HG02870 (cell line): ENCODE measurements at regions not wholly inside any gene's neighbourhood (a gene's known extent, or its start where the extent isn't known, plus 50 kb on each side); places are given as distances from the start of the nearest gene placed in this dataset.
"Not testable (repeated sequence)": the region's sequence is repeated elsewhere in the genome, so short reads cannot be mapped to it uniquely, and the experiment has no call there.

ENCODE experiments used
- ATAC-seq: cut with Tn5 transposase; IDR thresholded peaks from one replicate; pipeline ENCODE4 v1.9.1; 2021; ENCODE audit warnings: mild to moderate bottlenecking, moderate library complexity; ENCODE audit not compliant: unreplicated experiment

DNA sequence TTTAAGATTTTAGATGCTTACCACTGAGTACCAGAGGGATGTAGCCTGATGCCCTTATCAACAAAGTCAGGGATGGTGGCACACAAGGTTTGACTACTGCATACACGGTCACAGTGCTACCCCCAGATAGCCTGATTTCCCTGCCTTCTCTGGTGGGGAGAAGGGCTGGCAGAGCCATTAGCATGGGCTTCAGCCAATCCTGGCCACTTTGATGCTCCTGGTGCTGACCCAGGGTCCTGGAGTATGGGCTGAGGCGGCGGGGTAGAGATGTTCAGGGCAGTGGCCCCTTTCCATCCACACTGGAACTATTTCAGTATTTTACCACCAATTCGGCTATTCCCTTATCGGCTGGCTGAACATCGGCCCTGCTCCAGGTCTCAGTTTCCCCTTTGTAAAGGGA, 83.2 kb downstream of the POTEB3 start:
- ATAC-seq: not testable (repeated sequence)

GRCh38 chr15:21355944-21356343, 84.4 kb downstream of the POTEB3 start:
- ATAC-seq: not testable (repeated sequence)

GRCh38 chr15:21354597-21354996, 85.7 kb downstream of the POTEB3 start:
- ATAC-seq: not testable (repeated sequence)

DNA sequence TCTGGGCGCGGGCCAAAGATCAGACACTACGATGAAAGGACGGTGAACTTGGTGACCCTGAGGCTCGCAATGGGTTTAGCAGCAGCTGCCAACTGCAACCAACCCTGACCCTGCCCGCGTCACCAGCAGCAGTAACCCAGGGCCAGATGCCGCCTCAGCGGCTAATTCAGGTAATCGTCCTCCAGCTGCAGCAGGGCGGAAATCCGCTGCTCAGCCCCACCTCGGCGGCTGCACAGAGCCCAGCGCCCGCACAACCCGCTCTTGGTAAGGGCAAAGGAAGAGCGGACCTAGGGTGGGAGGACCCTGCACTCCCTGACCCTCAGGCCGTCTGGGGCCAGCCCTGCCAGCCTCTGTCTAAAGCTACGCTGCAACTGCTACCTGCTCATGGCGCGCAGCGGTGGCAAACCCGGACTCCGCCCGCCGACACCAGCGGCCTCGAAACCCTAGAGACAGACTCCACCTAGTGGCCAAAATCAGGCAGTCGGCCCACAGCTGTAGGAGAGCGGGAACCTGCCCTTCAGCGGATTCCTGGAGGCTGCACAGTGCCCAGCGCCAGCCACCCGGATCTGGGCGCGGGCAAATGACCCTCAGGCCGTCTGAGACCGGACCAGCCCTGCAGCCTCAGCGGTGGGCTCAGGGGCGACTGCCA, 87.5 kb downstream of the POTEB3 start:
- ATAC-seq: not testable (repeated sequence)

- ATAC-seq: not testable (repeated sequence)
These were observed 95.3 kb downstream of the POTEB3 start for GRCh38 chr15:21344960-21345359.

DNA sequence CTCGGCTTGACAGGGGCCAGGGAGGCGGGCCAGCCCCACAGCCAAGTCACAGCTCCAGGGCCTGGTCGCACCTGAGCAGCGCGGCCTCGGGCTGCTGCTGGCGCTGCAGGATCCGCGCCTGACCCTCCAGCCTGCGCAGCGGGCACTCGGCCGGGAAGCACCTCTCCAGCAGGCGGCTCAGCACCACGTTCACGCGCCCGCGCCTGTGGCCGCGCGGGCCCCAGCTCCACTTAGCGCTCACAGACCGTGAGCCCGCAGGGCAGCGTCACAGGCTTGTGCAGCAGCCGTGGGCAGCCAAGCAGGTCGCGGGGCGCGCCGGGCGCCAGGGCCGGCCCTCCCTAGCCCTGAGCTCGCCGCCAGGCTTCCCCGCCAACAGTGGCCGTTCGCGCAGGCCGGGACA, 95.8 kb downstream of the POTEB3 start:
- ATAC-seq: not testable (repeated sequence)

DNA sequence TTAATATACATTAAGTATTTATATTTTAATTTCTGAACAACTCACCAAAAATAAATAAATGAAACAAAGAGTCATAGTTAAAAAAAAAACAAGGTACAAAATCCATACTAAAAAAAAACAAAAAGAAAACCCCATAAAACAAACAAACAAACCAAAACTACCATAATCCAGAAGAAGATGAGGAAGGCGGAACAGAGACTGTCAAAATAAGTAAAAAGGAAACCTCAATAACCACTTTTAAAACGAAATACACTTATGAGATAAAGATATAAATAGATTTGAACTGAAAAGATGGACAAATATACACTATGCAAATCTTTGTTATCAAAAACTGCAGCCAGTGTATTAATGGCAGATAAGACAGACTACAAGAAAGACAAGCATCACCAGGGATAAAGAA, 103.3 kb downstream of the POTEB3 start:
- ATAC-seq: not testable (repeated sequence)

DNA sequence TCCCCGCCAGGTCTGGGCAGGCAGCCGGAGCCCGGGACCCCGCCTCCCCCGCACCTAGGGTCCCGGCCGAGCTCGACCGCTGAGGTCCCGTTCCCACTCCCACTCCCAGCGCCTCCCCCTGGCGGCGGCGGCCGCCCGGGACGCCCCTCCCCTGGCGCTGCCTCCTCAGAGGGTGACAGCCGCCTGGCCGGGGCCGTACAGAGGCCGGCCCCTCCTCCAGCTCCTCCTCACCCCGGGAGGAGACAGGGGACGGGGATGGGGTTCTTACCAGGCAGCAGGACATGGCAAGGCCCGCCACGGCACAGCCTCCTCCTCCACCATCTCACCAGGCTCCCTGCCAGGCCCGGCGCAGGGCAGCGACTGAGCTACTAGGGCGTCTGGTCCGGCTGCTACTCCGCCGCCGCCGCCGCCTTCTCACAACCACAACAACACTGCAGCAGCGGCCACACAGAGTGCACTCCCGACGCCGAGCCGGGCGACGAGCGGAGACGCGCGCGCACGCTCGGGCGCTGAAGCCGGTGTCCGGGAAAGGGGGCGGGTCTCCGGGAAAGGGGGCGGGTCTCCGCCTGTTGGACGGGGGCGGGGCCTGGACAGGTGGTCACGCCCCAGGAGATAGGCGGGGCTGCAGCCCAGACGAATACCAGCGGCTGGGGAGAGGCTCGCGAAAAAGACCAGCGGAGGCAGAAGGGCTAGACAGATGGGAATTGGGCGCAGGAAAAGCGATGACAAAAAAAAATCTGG, 115.4 kb downstream of the POTEB3 start:
- not testable (repeated sequence) for ATAC-seq

DNA sequence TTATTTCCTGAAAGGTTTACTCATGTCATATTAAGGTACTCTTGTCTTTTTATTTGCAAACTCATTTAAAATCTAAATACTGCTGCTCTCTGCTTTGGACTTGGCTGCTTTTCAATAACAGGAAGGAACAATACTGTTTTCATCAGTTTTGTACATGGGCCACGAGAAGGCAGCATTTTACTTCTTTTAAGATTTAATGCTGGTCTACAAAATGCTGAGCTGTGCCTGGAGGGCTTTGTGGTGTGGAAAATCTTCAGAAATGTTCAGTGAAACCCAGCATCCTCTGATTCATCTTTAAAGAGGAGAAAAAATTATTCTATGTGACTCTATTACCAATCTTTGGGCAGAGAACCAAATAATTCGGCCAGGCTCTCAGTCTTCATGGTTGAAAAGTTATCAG, 155.9 kb downstream of the POTEB3 start:
- ATAC-seq: not testable (repeated sequence)

GRCh38 chr15:21283210-21283609, 157.1 kb downstream of the POTEB3 start:
- peak; percentile 83 for ATAC-seq

GRCh38 chr15:21280272-21280671, 160.0 kb downstream of the POTEB3 start:
- ATAC-seq: not testable (repeated sequence)

DNA sequence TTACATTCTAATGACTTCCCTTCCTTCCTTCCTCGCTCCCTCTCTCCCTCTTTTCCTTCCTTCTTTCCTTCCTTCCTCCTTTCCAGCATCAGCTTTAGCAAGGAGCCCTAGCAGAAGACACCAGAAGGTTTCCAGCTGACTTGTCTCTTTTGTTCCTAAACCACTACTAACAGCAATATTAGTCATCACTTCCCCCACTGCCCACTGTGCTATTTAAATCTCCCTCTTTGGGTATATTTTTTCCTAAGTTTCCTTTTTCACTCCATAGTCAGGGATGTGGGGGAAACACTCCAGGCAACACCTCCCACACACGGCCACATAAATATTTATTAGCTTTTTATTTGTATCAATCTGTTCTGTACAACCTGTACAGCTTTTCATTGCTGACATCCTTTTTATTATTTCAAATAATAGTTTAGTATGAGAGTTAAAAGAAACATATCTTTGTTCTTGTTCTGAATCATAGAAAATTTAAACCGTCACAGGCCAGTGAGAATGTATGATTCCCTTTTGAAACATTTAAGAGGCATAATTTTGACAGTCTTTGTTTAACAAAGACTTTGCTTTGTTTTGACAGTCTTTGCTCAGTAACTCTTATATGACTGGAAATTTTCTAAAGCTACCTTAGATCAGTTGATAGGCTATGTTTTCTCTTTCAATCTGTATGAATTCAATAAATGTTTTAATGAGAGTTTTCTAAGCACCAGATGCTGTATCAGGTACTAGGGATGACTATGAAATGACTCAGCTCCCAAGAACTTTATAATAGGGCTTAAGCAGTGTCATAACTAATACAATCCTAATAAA, 167.9 kb downstream of the POTEB3 start:
- peak; percentile 53 for ATAC-seq

GRCh38 chr15:21271566-21271965, 168.7 kb downstream of the POTEB3 start:
- no peak for ATAC-seq

DNA sequence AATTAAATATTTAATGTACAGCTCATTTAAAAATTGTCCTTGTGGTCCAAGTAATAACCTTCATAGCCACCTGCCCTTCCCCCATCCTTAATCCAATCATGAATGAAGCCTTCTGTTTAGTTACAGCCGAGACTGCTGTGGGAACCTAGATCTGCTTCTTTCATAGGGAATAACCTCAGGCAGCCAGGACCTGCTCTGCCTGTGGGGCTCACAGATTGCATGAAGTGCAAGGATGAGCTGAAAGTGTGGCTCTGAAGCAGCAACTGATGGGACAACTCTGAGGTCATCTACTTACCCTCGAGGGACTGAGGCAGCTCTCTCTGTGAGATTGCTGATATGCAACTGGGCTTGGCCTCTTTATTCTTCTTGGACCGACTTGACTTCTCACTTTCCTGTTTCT, 169.8 kb downstream of the POTEB3 start:
- no peak for ATAC-seq

DNA sequence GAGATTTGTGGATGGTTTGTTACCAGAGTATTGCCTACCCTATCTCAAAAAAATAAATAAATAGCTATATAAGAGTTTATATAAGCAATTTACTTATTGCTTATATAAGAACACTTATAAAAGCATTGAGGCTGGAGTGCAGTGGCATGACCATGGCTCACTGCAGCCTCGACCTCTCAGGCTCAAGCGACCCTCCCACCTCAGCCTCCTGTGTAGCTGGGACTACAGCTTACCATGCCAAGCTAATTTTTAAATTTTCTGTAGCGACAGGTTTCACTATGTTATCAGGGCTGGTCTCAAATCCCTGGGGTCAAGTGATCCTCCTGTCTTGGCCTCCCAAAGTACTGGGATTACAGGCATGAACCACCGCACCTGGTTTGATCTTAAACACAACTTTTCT, 170.6 kb downstream of the POTEB3 start:
- ATAC-seq: not testable (repeated sequence)

DNA sequence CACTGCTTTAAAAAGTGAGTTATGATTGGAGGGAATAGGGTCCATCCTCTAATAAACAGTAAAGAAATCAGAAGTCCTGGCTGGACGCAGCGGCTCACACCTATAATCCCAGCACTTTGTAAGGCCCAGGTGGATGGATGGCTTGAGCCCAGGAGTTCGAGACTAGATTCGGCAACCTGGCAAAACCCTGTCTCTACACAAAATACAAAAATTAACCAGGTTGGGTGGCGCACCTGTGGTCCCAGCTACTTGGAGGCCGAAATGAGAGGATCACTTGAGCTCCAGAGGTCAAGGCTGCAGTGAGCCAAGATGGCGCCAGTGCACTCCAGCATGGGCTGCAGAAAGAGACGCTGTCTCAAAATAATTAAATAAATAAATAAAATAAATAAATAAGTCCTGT, 171.2 kb downstream of the POTEB3 start:
- no peak for ATAC-seq

GRCh38 chr15:21268436-21268940, 171.8 kb downstream of the POTEB3 start:
- no peak for ATAC-seq

DNA sequence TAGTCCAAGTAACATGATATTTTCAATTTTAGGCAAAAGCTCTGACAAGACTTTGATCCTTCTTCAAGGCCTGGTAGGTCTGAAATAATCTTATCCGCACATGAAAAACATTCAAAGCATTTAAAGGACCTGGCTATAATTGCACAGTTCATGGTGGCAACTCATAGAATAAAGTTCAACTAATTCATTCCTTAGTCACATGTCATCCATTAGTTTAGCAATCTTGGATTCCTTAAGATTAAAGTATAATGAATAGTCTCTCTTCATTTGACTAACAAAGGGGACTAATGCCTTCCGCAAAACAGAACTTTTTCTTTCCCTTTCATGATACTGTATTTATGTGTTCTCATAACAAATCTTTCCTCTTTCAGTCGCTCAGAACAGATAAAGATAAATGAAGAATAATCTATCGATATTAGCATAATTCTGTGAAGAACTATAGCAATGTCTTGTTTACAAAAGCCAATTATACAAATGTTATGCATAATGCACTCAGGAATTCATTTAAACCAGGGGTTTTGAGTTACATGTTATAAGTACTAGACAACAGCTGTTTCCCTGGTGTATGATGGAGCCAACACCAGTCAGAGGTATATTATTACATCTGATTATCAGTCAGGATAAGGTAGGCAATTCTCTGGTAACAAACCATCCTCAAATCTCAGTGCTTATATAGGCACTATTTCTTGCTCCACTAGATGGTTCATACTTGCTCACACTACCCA, 172.5 kb downstream of the POTEB3 start:
- no peak for ATAC-seq

GRCh38 chr15:21267226-21267625, 173.1 kb downstream of the POTEB3 start:
- no peak for ATAC-seq

GRCh38 chr15:21265628-21266027, 174.7 kb downstream of the POTEB3 start:
- ATAC-seq: not testable (repeated sequence)
